Suppressor macrophage treated with lipopolysaccharide for 1 hour (primary cell): ENCODE measurements at regions not wholly inside any gene's neighbourhood (a gene's known extent, or its start where the extent isn't known, plus 50 kb on each side); places are given as distances from the start of the nearest gene placed in this dataset.

Source experiments
- DNase-seq, 3 donors: peaks; one replicate each; pipeline ENCODE4 v3.0.0-alpha.2; 2020 to 2022

GRCh38 chr12:59196989-59197388 is 276.7 kb upstream of the LRIG3 start:
- no peak for DNase-seq

- no peak for DNase-seq
Observed at GRCh38 chr12:59194794-59195193, 274.5 kb upstream of the LRIG3 start.

- DNase-seq: no peak
Observed at GRCh38 chr12:59193476-59194050, 273.3 kb upstream of the LRIG3 start.

GRCh38 chr12:59191372-59191771 is 271.1 kb upstream of the LRIG3 start:
- no peak for DNase-seq

- DNase-seq: no peak
Observed at GRCh38 chr12:59186451-59186850, 266.1 kb upstream of the LRIG3 start.

- DNase-seq: no peak
Observed at GRCh38 chr12:59185295-59185694, 265.0 kb upstream of the LRIG3 start.

- no peak for DNase-seq
Observed at GRCh38 chr12:59182658-59183455, 262.6 kb upstream of the LRIG3 start.

GRCh38 chr12:59182191-59182590 is 261.9 kb upstream of the LRIG3 start:
- peak; percentile 42 to 72 (median 71) for DNase-seq

GRCh38 chr12:59181196-59181777 is 261.0 kb upstream of the LRIG3 start:
- DNase-seq: no peak

- DNase-seq: no peak
Observed at GRCh38 chr12:59179231-59179630, 258.9 kb upstream of the LRIG3 start.

- no peak for DNase-seq
Observed at GRCh38 chr12:59173695-59174094, 253.4 kb upstream of the LRIG3 start.

GRCh38 chr12:59168647-59169046 is 248.3 kb upstream of the LRIG3 start:
- DNase-seq: no peak

GRCh38 chr12:59166457-59166856 is 246.2 kb upstream of the LRIG3 start:
- DNase-seq: no peak

- DNase-seq: peak; percentile 24 to 42 (median 33)
Observed at GRCh38 chr12:59164991-59165718, 244.9 kb upstream of the LRIG3 start.

GRCh38 chr12:59164226-59164625 is 243.9 kb upstream of the LRIG3 start:
- no peak for DNase-seq

- no peak for DNase-seq
Observed at GRCh38 chr12:59158681-59159080, 238.4 kb upstream of the LRIG3 start.

GRCh38 chr12:59158066-59158465 is 237.8 kb upstream of the LRIG3 start:
- no peak for DNase-seq

- no peak for DNase-seq
Observed at GRCh38 chr12:59155448-59155847, 235.1 kb upstream of the LRIG3 start.

GRCh38 chr12:59151243-59151642 is 230.9 kb upstream of the LRIG3 start:
- DNase-seq: no peak

- peak; percentile 73 to 87 (median 80) for DNase-seq
Observed at GRCh38 chr12:59149995-59150642, 229.8 kb upstream of the LRIG3 start.

- DNase-seq: no peak
Observed at GRCh38 chr12:59147791-59148190, 227.5 kb upstream of the LRIG3 start.

GRCh38 chr12:59142183-59142790 is 222.0 kb upstream of the LRIG3 start:
- DNase-seq: no peak

- no peak for DNase-seq
Observed at GRCh38 chr12:59134750-59135149, 214.4 kb upstream of the LRIG3 start.
